H1 (cell line): ENCODE measurements at regions not wholly inside any gene's neighbourhood (a gene's known extent, or its start where the extent isn't known, plus 50 kb on each side); places are given as distances from the start of the nearest gene placed in this dataset.

Experiments
- CTCF ChIA-PET: fragments of 300-600 bp; sonication (Branson Sonifier 250); formaldehyde crosslinking; loops from one replicate; lab custom pipeline; 2021; ENCODE audit not compliant: partially characterized antibody; lab: Charles Lee
- POLR2A ChIA-PET: fragments of 300-600 bp; sonication (Branson Sonifier 250); formaldehyde crosslinking; loops from one replicate; lab custom pipeline; 2021; ENCODE audit warnings: inconsistent platforms; ENCODE audit not compliant: partially characterized antibody; lab: Charles Lee
- DNase-seq, 2 experiments: peaks; one replicate each; pipeline versions ENCODE4 v3.0.0 to v3.0.0-alpha.2; 2010 to 2022; ENCODE audit warnings: low spot score in 2 of 2, low read depth in 1 of 2, mixed read lengths in 1 of 2
- FAIRE-seq: peaks from 2 replicates; lab custom pipeline; 2011; peaks lifted over from hg19 to GRCh38; lab: Jason Lieb, UNC
- H2AFZ ChIP-seq: 2 replicates; pipeline ENCODE4 v1.8.1; 2012; ENCODE audit warnings: low read length, inconsistent platforms
- H2AK5ac ChIP-seq: 2 replicates; pipeline ENCODE4 v1.6.1; 2013; ENCODE audit warnings: low read depth, low read length
- H2BK120ac ChIP-seq: replicated peaks from 2 replicates; pipeline ENCODE3; 2013; ENCODE audit warnings: low read depth, low read length, inconsistent platforms
- H2BK12ac ChIP-seq: 2 replicates; pipeline ENCODE4 v1.6.1; 2013; ENCODE audit warnings: low read depth, low read length
- H2BK15ac ChIP-seq: 2 replicates; pipeline ENCODE4 v1.6.1; 2013; ENCODE audit warnings: low read length
- H2BK20ac ChIP-seq: 2 replicates; pipeline ENCODE4 v1.6.1; 2013; ENCODE audit warnings: low read length
- H2BK5ac ChIP-seq: 2 replicates; pipeline ENCODE4 v1.6.1; 2013; ENCODE audit warnings: low read depth, low read length
- H3K14ac ChIP-seq: 2 replicates; pipeline ENCODE4 v1.6.1; 2013; ENCODE audit warnings: inconsistent platforms; ENCODE audit not compliant: insufficient read length
- H3K18ac ChIP-seq: 2 replicates; pipeline ENCODE4 v1.6.1; 2013; ENCODE audit warnings: low read length; ENCODE audit errors: extremely low read depth
- H3K23ac ChIP-seq: 2 replicates; pipeline ENCODE4 v1.6.1; 2013; ENCODE audit warnings: inconsistent platforms; ENCODE audit not compliant: insufficient read length
- H3K23me2 ChIP-seq: 2 replicates; pipeline ENCODE4 v1.6.1; 2013; ENCODE audit warnings: low read depth, low read length
- H3K27ac ChIP-seq: 2 replicates; pipeline ENCODE4 v1.6.1; 2011; ENCODE audit warnings: low read depth, low read length, inconsistent platforms
- H3K27me3 ChIP-seq, 4 experiments: replicated peaks in 1 of 4; 1 replicate in 1 of 4; 2 replicates in 3 of 4; pipeline versions ENCODE4 v1.6.1 to v1.8.1; 2011 to 2013; ENCODE audit warnings: low read length in 3 of 4, mild to moderate bottlenecking in 3 of 4, inconsistent platforms in 2 of 4, mixed read lengths in 2 of 4, moderate library complexity in 1 of 4; ENCODE audit not compliant: control insufficient read depth in 3 of 4, insufficient read depth in 3 of 4; ENCODE audit errors: extremely low read depth in 1 of 4
- H3K36me3 ChIP-seq, 4 experiments: 2 replicates each; pipeline versions ENCODE4 v1.6.1 to v1.8.1; 2011 to 2013; ENCODE audit warnings: mild to moderate bottlenecking in 4 of 4, low read length in 3 of 4, moderate library complexity in 2 of 4, control low read depth in 1 of 4, inconsistent platforms in 1 of 4; ENCODE audit not compliant: insufficient read depth in 4 of 4, control insufficient read depth in 2 of 4
- H3K4ac ChIP-seq: replicated peaks from 2 replicates; pipeline ENCODE3; 2013; ENCODE audit warnings: low read length, low read depth, mixed read lengths, inconsistent platforms; ENCODE audit not compliant: insufficient read length
- H3K4me1 ChIP-seq, 4 experiments: replicated peaks in 1 of 4; 1 replicate in 1 of 4; 2 replicates in 3 of 4; pipeline versions ENCODE4 v1.6.1 to v1.8.1; 2011 to 2013; ENCODE audit warnings: low read length in 3 of 4, inconsistent platforms in 2 of 4, mixed read lengths in 1 of 4; ENCODE audit not compliant: insufficient read depth in 4 of 4, control insufficient read depth in 3 of 4
- H3K4me2 ChIP-seq, 2 experiments: 2 replicates each; pipeline versions ENCODE4 v1.6.1 to v1.8.1; 2011 to 2013; ENCODE audit warnings: low read depth in 2 of 2, low read length in 2 of 2, control low read depth in 1 of 2, inconsistent platforms in 1 of 2, mild to moderate bottlenecking in 1 of 2; ENCODE audit not compliant: insufficient read depth in 1 of 2
- H3K4me3 ChIP-seq, 4 experiments: fragments of 200-600, 300-600 bp in 1 of 4; sonication (generic), shearing (Covaris generic), sonication (Bioruptor Twin) in 1 of 4; 2 replicates each; pipeline versions ENCODE4 v1.5.1 to v1.8.1; 2011 to 2016; ENCODE audit warnings: low read length in 4 of 4, low read depth in 3 of 4, control low read depth in 2 of 4, inconsistent platforms in 2 of 4, mild to moderate bottlenecking in 2 of 4, mixed read lengths in 1 of 4, moderate library complexity in 1 of 4; ENCODE audit not compliant: insufficient read depth in 2 of 4; ENCODE audit errors: extremely low read depth in 1 of 4
- H3K56ac ChIP-seq: replicated peaks from 2 replicates; pipeline ENCODE3; 2013; ENCODE audit warnings: low read depth, mild to moderate bottlenecking, mixed read lengths, low read length, inconsistent platforms; ENCODE audit not compliant: insufficient read length
- H3K79me1 ChIP-seq: 2 replicates; pipeline ENCODE4 v1.6.1; 2013; ENCODE audit warnings: low read depth, low read length, control low read depth
- H3K79me2 ChIP-seq, 2 experiments: 2 replicates each; pipeline versions ENCODE4 v1.6.1 to v1.8.1; 2012 to 2013; ENCODE audit warnings: low read length in 2 of 2, mild to moderate bottlenecking in 2 of 2, inconsistent platforms in 1 of 2; ENCODE audit not compliant: insufficient read depth in 2 of 2, control insufficient read depth in 1 of 2
- H3K9ac ChIP-seq, 4 experiments: replicated peaks in 1 of 4; 1 replicate in 1 of 4; 2 replicates in 3 of 4; pipeline versions ENCODE4 v1.6.1 to v1.8.1; 2011 to 2013; ENCODE audit warnings: low read depth in 3 of 4, low read length in 3 of 4, control low read depth in 2 of 4, mild to moderate bottlenecking in 2 of 4, moderate library complexity in 2 of 4, inconsistent platforms in 1 of 4; ENCODE audit errors: extremely low read depth in 1 of 4
- H3K9me3 ChIP-seq, 2 experiments: 2 replicates each; pipeline versions ENCODE4 v1.6.1 to v1.8.1; 2012 to 2013; ENCODE audit warnings: mild to moderate bottlenecking in 2 of 2, moderate library complexity in 2 of 2, control low read depth in 1 of 2, inconsistent platforms in 1 of 2, low read depth in 1 of 2, low read length in 1 of 2, mixed read lengths in 1 of 2; ENCODE audit not compliant: insufficient read depth in 2 of 2
- H4K20me1 ChIP-seq, 2 experiments: replicated peaks in 1 of 2; 2 replicates each; pipeline versions ENCODE3 to v1.8.1; 2011 to 2013; ENCODE audit warnings: inconsistent platforms in 2 of 2, low read length in 2 of 2, mild to moderate bottlenecking in 1 of 2; ENCODE audit not compliant: insufficient read depth in 2 of 2, control insufficient read depth in 1 of 2
- H4K5ac ChIP-seq: 2 replicates; pipeline ENCODE4 v1.6.1; 2013; ENCODE audit warnings: low read length, low read depth, mixed read lengths, inconsistent platforms; ENCODE audit not compliant: insufficient read length
- H4K8ac ChIP-seq: 2 replicates; pipeline ENCODE4 v1.8.0; 2013; ENCODE audit warnings: mild to moderate bottlenecking, moderate library complexity, low read length, inconsistent platforms; ENCODE audit not compliant: insufficient read depth; ENCODE audit errors: extremely low read depth
- H4K91ac ChIP-seq: replicated peaks from 2 replicates; pipeline ENCODE3; 2013; ENCODE audit warnings: low read length, mixed read lengths, inconsistent platforms; ENCODE audit not compliant: insufficient read length
- HDAC2 ChIP-seq, 2 experiments: fragments of 300-600 bp in 1 of 2; sonication (generic) in 1 of 2; IDR thresholded peaks; 2 replicates each; pipeline ENCODE4 v1.6.1; 2011 to 2012; ENCODE audit warnings: low read depth in 2 of 2, low read length in 2 of 2, mild to moderate bottlenecking in 2 of 2, moderate library complexity in 2 of 2, borderline replicate concordance in 1 of 2, inconsistent platforms in 1 of 2
- JUND ChIP-seq: IDR thresholded peaks from 2 replicates; pipeline ENCODE4 v1.6.1; 2011; ENCODE audit warnings: mild to moderate bottlenecking, improper control_type of control experiment, low read length
- KDM5A ChIP-seq: fragments of 200-600 bp; IDR thresholded peaks from 2 replicates; pipeline ENCODE4 v1.7.1; 2012; ENCODE audit warnings: mild to moderate bottlenecking, low read length, inconsistent platforms, mixed read lengths
- MAFK ChIP-seq: IDR thresholded peaks from 2 replicates; pipeline ENCODE4 v1.6.1; 2012; ENCODE audit warnings: low read depth, mild to moderate bottlenecking, improper control_type of control experiment, low read length
- RFX5 ChIP-seq: IDR thresholded peaks from 2 replicates; pipeline ENCODE4 v1.6.1; 2011; ENCODE audit warnings: low read depth, low read length, improper control_type of control experiment, borderline replicate concordance
- RXRA ChIP-seq: IDR thresholded peaks from 2 replicates; pipeline ENCODE4 v1.6.1; 2011; ENCODE audit warnings: low read depth, mild to moderate bottlenecking, low read length, moderate library complexity; ENCODE audit not compliant: insufficient read depth
- TEAD4 ChIP-seq: IDR thresholded peaks from 2 replicates; pipeline ENCODE4 v1.6.1; 2012; ENCODE audit warnings: low read depth, low read length, inconsistent platforms, mixed read lengths
- ZNF274 ChIP-seq: IDR thresholded peaks from 2 replicates; pipeline ENCODE4 v1.7.0; 2012; ENCODE audit warnings: low read length, borderline replicate concordance; ENCODE audit errors: extremely low read depth
- WGBS, 2 experiments: shearing (Covaris generic) in 1 of 2; methylation state at CpG; one replicate each; pipeline versions ENCODE4 v1.1.6 to v1.1.7; 2013 to 2015; ENCODE audit warnings: low lambda C conversion rate in 2 of 2, mixed read lengths in 2 of 2, inconsistent platforms in 1 of 2, low coverage in 1 of 2, missing lambda C conversion rate in 1 of 2; ENCODE audit not compliant: insufficient replicate concordance in 2 of 2, insufficient coverage in 1 of 2, insufficient read length in 1 of 2; ENCODE audit errors: extremely low coverage in 1 of 2, missing lambda C conversion rate in 1 of 2; 5-methylcytosine and 5-hydroxymethylcytosine counted together

DNA sequence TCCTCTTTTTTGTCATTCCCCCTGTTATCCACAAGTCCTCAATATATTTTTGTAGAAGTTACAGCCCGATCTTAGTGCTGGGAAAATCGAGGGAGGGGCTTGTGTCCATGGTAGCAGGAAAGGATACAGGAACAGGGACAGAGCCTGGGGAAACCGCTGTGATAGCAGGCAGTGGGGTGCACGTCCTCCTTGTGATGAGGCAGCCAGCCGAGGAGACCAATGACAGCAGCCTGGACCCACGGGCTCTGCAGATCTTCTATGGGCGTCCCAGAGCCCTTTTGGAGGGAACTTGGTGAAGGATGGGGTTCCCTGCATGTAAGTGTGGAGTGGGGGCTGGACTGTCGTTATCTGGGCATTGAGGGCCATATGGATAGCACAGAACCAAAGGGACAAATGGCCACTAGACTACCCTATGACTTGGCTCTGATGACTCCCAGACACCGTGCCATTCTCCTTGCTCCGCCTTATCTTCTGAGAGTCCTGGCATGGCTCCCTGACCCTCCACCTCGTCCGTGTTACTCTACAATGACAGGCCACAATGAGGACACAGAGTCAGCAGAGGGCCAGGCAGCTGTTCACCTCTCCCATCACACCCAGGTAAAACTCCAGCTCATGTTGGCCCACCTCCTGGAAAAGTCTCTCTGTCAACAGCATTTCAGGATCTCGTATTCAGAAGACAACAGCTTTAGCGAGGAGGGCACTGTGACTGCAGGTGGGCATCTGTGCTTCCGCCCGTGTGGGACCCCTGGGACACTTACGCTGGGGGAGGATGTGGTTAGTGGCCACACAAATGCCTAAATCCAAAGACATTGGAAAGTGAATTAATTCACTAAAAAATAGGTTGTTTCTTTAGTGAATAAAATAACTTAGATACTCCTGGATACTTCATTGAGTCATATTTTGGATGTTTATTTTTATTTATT, 100.1 kb downstream of the VAPA start:
- Histone ChIP-seq H4K8ac (peak overlapping the region; percentile 20; the same call in 1 of the 2 replicates), H2BK12ac (no peak overlapping the region), H2AFZ (no peak overlapping the region), H2BK120ac (no peak overlapping the region), H4K91ac (no peak overlapping the region), H3K56ac (no peak overlapping the region), H3K14ac (no peak overlapping the region), H3K4me2 (no peak overlapping the region), H3K27ac (no peak overlapping the region), H3K23ac (no peak overlapping the region), H3K27me3 (no peaks in the 10 kb centered on the region), H3K79me1 (no peaks in the 10 kb centered on the region), H2BK20ac (no peak overlapping the region), H3K18ac (no peak overlapping the region), H2BK5ac (no peak overlapping the region), H2BK15ac (no peak overlapping the region), H3K36me3 (no peaks in the 10 kb centered on the region), H4K5ac (no peak overlapping the region), H2AK5ac (no peak overlapping the region), H3K23me2 (no peaks in the 10 kb centered on the region), H3K79me2 (no peaks in the 10 kb centered on the region), H3K4me1 (no peaks in the 10 kb centered on the region; a peak in 1 of 7 replicates), H4K20me1 (no peaks in the 10 kb centered on the region), H3K9ac (no peak overlapping the region), H3K4ac (no peak overlapping the region), H3K4me3 (no peak overlapping the region), H3K9me3 (no peaks in the 10 kb centered on the region)
- POLR2A ChIA-PET, result no interaction called here
- FAIRE-seq (no peak), DNase-seq (no peak)
- TF ChIP-seq KDM5A, result no peak
- TF ChIP-seq MAFK, result no peak
- no peak for TF ChIP-seq JUND
- TF ChIP-seq ZNF274, result no peak
- no peak for TF ChIP-seq TEAD4
- TF ChIP-seq HDAC2 (IDR thresholded peaks at IDR 0.05; ENCODE audit: borderline replicate concordance in 1 of 2, low read depth in 2 of 2, low read length in 2 of 2), result no peak
- TF ChIP-seq RFX5, result no peak
- no peak for TF ChIP-seq RXRA
- CTCF ChIA-PET, result interaction anchor here (1.0 kb wide), 1 partner anchor 222 kb away, joined by 3 read pairs; no protein-coding TSS in a partner anchor
- WGBS, 2 experiments, result 93% methylated on average over 17 of the region's 17 CpGs; no CpG with 5 or more reads in 1 of the 2 experiments
